ENCODE measurements at regions not wholly inside any gene's neighbourhood (a gene's known extent, or its start where the extent isn't known, plus 50 kb on each side); places are given as distances from the start of the nearest gene placed in this dataset.

GRCh38 chr21:28215214-28215954, 777.3 kb downstream of the LTN1 start:
- H3K4me3 ChIP-seq (ENCODE audit: low read depth, low read length), result no peak overlapping the region
- TF ChIP-seq CTCF (conservative IDR thresholded peaks at IDR 0.05; ENCODE audit: low read depth, low read length), result no peak
- DNase-seq (ENCODE audit: low read depth), result peak; percentile 76

DNA sequence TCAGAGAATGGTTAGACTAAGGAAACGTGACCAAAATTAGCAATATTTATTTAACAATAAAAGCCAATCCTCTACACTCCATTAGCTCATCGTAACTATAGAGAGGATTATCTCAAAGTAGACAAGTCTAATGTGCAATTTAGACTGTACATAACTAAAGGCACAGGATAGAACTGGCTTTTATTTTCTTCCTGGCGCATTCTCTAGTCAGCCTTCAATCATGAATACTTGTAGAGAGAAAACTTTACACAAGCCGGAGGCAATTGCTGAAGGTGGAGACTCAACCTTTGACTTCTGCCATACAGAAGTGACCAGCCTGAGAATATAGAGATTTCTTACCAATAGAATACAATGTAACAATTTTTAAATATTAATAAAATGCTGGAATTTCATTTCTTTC, 777.9 kb downstream of the LTN1 start:
- no peak for TF ChIP-seq CTCF (conservative IDR thresholded peaks at IDR 0.05; ENCODE audit: low read depth, low read length)
- H3K4me3 ChIP-seq (ENCODE audit: low read depth, low read length), result no peak overlapping the region
- no peak for DNase-seq (ENCODE audit: low read depth)

- DNase-seq (ENCODE audit: low read depth), result no peak
- H3K4me3 ChIP-seq (ENCODE audit: low read depth, low read length), result no peak overlapping the region
- TF ChIP-seq CTCF (conservative IDR thresholded peaks at IDR 0.05; ENCODE audit: low read depth, low read length), result no peak
These were observed 779.4 kb downstream of the LTN1 start for GRCh38 chr21:28213261-28213660.

- DNase-seq (ENCODE audit: low read depth), result no peak
- H3K4me3 ChIP-seq (ENCODE audit: low read depth, low read length), result no peak overlapping the region
- no peak for TF ChIP-seq CTCF (conservative IDR thresholded peaks at IDR 0.05; ENCODE audit: low read depth, low read length)
These were observed 780.6 kb downstream of the LTN1 start for GRCh38 chr21:28212061-28212460.

- TF ChIP-seq CTCF (conservative IDR thresholded peaks at IDR 0.05; ENCODE audit: low read depth, low read length), result no peak
- peak; percentile 42 for DNase-seq (ENCODE audit: low read depth)
These were observed 785.1 kb downstream of the LTN1 start for GRCh38 chr21:28207436-28208173.

GRCh38 chr21:28200726-28201125, 792.0 kb downstream of the LTN1 start:
- no peak for TF ChIP-seq CTCF (conservative IDR thresholded peaks at IDR 0.05; ENCODE audit: low read depth, low read length)
- DNase-seq (ENCODE audit: low read depth), result no peak
- H3K4me3 ChIP-seq (ENCODE audit: low read depth, low read length), result no peak overlapping the region

More at GRCh38 chr21:28207436-28208173, 785.1 kb downstream of the LTN1 start:
- no peak overlapping the region for H3K4me3 ChIP-seq (ENCODE audit: low read depth, low read length)

Measured in choroid plexus epithelial cell (primary cell).